Trophoblast cell (in vitro differentiated cells and primary cell): ENCODE measurements at regions not wholly inside any gene's neighbourhood (a gene's known extent, or its start where the extent isn't known, plus 50 kb on each side); places are given as distances from the start of the nearest gene placed in this dataset.

Experiments used
- DNase-seq, 2 donors: peaks; one replicate each; pipeline ENCODE4 v3.0.0-alpha.2; 2016
- H2AFZ ChIP-seq: 2 replicates; pipeline ENCODE4 v1.6.1; 2013; ENCODE audit warnings: low read length, moderate library complexity, mild to moderate bottlenecking; ENCODE audit not compliant: insufficient read depth, poor library complexity
- H2AK5ac ChIP-seq: 2 replicates; pipeline ENCODE4 v1.6.1; 2013; ENCODE audit warnings: mild to moderate bottlenecking, low read length
- H2BK120ac ChIP-seq: 2 replicates; pipeline ENCODE4 v1.6.1; 2013; ENCODE audit warnings: low read length, mild to moderate bottlenecking, moderate library complexity; ENCODE audit not compliant: insufficient read depth, poor library complexity
- H2BK12ac ChIP-seq: 2 replicates; pipeline ENCODE4 v1.6.1; 2013; ENCODE audit warnings: mild to moderate bottlenecking, low read length, moderate library complexity
- H2BK5ac ChIP-seq: 2 replicates; pipeline ENCODE4 v1.6.1; 2013; ENCODE audit warnings: low read length, low read depth, moderate library complexity, mild to moderate bottlenecking; ENCODE audit not compliant: poor library complexity
- H3K14ac ChIP-seq: 2 replicates; pipeline ENCODE4 v1.6.1; 2013; ENCODE audit warnings: mild to moderate bottlenecking, low read length
- H3K18ac ChIP-seq: 2 replicates; pipeline ENCODE4 v1.6.1; 2013; ENCODE audit warnings: mild to moderate bottlenecking, low read length
- H3K23ac ChIP-seq: 2 replicates; pipeline ENCODE4 v1.6.1; 2013; ENCODE audit warnings: low read length
- H3K27ac ChIP-seq: 2 replicates; pipeline ENCODE4 v1.5.1; 2013; ENCODE audit warnings: low read depth, mild to moderate bottlenecking, inconsistent platforms, low read length, moderate library complexity
- H3K27me3 ChIP-seq: 2 replicates; pipeline ENCODE4 v1.6.1; 2013; ENCODE audit warnings: inconsistent platforms, mild to moderate bottlenecking, low read length, moderate library complexity; ENCODE audit not compliant: insufficient read depth
- H3K36me3 ChIP-seq, 2 experiments: 1 replicate in 1 of 2; 2 replicates in 1 of 2; pipeline ENCODE4 v1.6.1; 2013; ENCODE audit warnings: low read length in 2 of 2, mild to moderate bottlenecking in 2 of 2, moderate library complexity in 1 of 2; ENCODE audit not compliant: insufficient read depth in 2 of 2, control insufficient read depth in 1 of 2
- H3K4ac ChIP-seq: 2 replicates; pipeline ENCODE4 v1.6.1; 2013; ENCODE audit warnings: low read depth, mild to moderate bottlenecking, low read length, moderate library complexity
- H3K4me1 ChIP-seq, 2 experiments: 1 replicate in 1 of 2; 2 replicates in 1 of 2; pipeline ENCODE4 v1.6.1; 2013; ENCODE audit warnings: low read length in 2 of 2, mild to moderate bottlenecking in 2 of 2, moderate library complexity in 1 of 2; ENCODE audit not compliant: insufficient read depth in 2 of 2, control insufficient read depth in 1 of 2
- H3K4me2 ChIP-seq: 2 replicates; pipeline ENCODE4 v1.6.1; 2013; ENCODE audit warnings: inconsistent platforms, mild to moderate bottlenecking, low read length, moderate library complexity
- H3K4me3 ChIP-seq: 2 replicates; pipeline ENCODE4 v1.5.1; 2013; ENCODE audit warnings: mild to moderate bottlenecking, low read depth, low read length, inconsistent platforms
- H3K79me1 ChIP-seq: one replicate; pipeline ENCODE4 v1.6.1; 2013; ENCODE audit warnings: low read length
- H3K79me2 ChIP-seq: 2 replicates; pipeline ENCODE4 v1.6.1; 2013; ENCODE audit warnings: low read length, mild to moderate bottlenecking; ENCODE audit not compliant: control insufficient read depth, insufficient read depth, poor library complexity
- H3K9ac ChIP-seq: 2 replicates; pipeline ENCODE4 v1.6.1; 2013; ENCODE audit warnings: mild to moderate bottlenecking, low read length
- H3K9me3 ChIP-seq: 2 replicates; pipeline ENCODE4 v1.6.1; 2013; ENCODE audit warnings: low read depth, mild to moderate bottlenecking, control low read depth, inconsistent platforms, low read length; ENCODE audit not compliant: insufficient read depth
- H4K12ac ChIP-seq: 2 replicates; pipeline ENCODE4 v1.6.1; 2013; ENCODE audit warnings: low read depth, mild to moderate bottlenecking, low read length, moderate library complexity
- H4K8ac ChIP-seq: 2 replicates; pipeline ENCODE4 v1.6.1; 2013; ENCODE audit warnings: low read depth, mild to moderate bottlenecking, low read length, moderate library complexity
- H4K91ac ChIP-seq: one replicate; pipeline ENCODE4 v1.6.1; 2013; ENCODE audit warnings: low read depth, mild to moderate bottlenecking, low read length, moderate library complexity
- WGBS: extraction: QIAGEN DNeasy Blood & Tissue Kit; methylation state at CpG from one replicate; pipeline ENCODE4 v1.1.7; 2013; ENCODE audit warnings: missing lambda C conversion rate; ENCODE audit not compliant: insufficient read length, insufficient coverage; ENCODE audit errors: extremely low coverage; 5-methylcytosine and 5-hydroxymethylcytosine counted together

DNA sequence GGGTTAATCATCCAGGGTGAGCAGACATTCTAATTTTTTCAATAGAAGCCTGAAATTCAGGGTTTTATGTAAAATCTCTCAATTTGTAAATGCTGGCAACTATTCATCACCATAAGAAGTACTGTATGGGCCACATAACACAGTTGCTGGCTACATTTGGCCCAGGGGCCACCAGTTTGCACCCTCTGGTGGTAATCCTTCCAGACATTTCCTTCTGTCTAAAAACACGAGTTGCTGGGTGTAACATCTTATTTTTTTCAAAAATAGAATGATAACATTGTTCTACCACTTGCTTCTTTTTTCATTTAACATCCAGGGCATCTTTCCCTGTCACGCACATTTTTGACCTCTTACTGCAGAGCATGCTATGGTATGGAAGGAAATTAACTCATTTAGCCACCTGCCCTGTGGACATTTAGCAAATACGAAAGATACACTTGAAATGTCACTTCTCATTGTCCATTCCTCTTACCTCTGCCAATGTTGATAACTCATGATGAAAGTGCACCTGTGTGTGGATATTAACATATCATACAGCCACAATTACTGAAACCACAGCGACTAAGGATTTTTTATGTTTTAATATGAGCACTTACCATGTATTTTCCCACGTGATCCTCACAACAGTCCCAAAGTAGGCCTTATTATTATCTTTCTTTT lies 117.5 kb upstream of the ARHGEF3 start:
- no peaks in the 10 kb centered on the region for H3K36me3 ChIP-seq
- no peak overlapping the region for H2BK120ac ChIP-seq
- no peak for DNase-seq
- no peak overlapping the region for H3K23ac ChIP-seq
- no peak overlapping the region for H3K27ac ChIP-seq
- H4K91ac ChIP-seq = no peak overlapping the region
- no peak overlapping the region for H3K4ac ChIP-seq
- H3K4me3 ChIP-seq = no peak overlapping the region
- H2BK5ac ChIP-seq = no peak overlapping the region
- H2BK12ac ChIP-seq = no peak overlapping the region
- no peak overlapping the region for H2AFZ ChIP-seq
- no peak overlapping the region for H3K18ac ChIP-seq
- H3K27me3 ChIP-seq = no peaks in the 10 kb centered on the region
- no peak overlapping the region for H2AK5ac ChIP-seq
- peaks cover 2% of the 10 kb centered on the region for H3K79me1 ChIP-seq
- WGBS = no CpG with 5 or more reads among the region's 5 CpGs
- H3K4me2 ChIP-seq = no peak overlapping the region
- H3K14ac ChIP-seq = no peak overlapping the region
- peaks cover 2 to 8% of the 10 kb centered on the region in 2 experiments for H3K4me1 ChIP-seq
- no peak overlapping the region for H4K12ac ChIP-seq
- no peaks in the 10 kb centered on the region for H3K79me2 ChIP-seq
- no peaks in the 10 kb centered on the region for H3K9me3 ChIP-seq
- H3K9ac ChIP-seq = no peak overlapping the region
- no peak overlapping the region for H4K8ac ChIP-seq

DNA sequence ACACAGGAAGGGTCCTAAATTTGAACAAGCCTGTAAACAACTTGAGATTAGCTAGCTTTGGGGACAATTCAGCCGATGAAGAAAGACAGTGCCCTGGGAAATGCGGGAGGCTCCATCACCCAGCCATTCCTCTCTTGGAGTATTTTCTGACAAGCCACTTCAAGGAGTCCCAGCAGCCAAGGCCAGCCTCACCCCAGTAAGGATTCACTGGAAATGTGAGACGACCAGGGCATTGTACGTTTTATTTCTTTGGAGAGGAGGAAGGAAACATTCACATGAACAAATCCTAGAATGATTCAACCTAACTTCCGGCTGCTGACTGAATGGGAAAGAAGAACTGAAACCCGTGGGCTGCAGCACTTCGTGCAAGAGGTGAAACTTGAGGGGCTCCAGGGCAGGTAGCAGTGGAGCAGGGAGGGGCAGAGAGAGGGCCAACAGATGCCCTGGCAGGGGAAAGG lies 116.4 kb upstream of the ARHGEF3 start:
- no peaks in the 10 kb centered on the region for H3K36me3 ChIP-seq
- no peak overlapping the region for H3K4ac ChIP-seq
- no peak overlapping the region for H3K18ac ChIP-seq
- H3K79me2 ChIP-seq = no peaks in the 10 kb centered on the region
- H3K4me3 ChIP-seq = no peak overlapping the region
- H3K23ac ChIP-seq = no peak overlapping the region
- DNase-seq = no peak
- no peaks in the 10 kb centered on the region for H3K79me1 ChIP-seq
- H2AK5ac ChIP-seq = no peak overlapping the region
- H3K9me3 ChIP-seq = no peaks in the 10 kb centered on the region
- H2BK120ac ChIP-seq = no peak overlapping the region
- no peak overlapping the region for H2AFZ ChIP-seq
- WGBS = no CpG with 5 or more reads among the region's 7 CpGs
- H3K4me1 ChIP-seq = peaks cover 0 to 4% of the 10 kb centered on the region in 2 experiments
- no peak overlapping the region for H3K9ac ChIP-seq
- H3K27me3 ChIP-seq = no peaks in the 10 kb centered on the region
- H2BK5ac ChIP-seq = no peak overlapping the region
- no peak overlapping the region for H4K12ac ChIP-seq
- H4K91ac ChIP-seq = no peak overlapping the region
- H4K8ac ChIP-seq = no peak overlapping the region
- no peak overlapping the region for H3K14ac ChIP-seq
- H3K27ac ChIP-seq = no peak overlapping the region
- no peak overlapping the region for H3K4me2 ChIP-seq
- no peak overlapping the region for H2BK12ac ChIP-seq

DNA sequence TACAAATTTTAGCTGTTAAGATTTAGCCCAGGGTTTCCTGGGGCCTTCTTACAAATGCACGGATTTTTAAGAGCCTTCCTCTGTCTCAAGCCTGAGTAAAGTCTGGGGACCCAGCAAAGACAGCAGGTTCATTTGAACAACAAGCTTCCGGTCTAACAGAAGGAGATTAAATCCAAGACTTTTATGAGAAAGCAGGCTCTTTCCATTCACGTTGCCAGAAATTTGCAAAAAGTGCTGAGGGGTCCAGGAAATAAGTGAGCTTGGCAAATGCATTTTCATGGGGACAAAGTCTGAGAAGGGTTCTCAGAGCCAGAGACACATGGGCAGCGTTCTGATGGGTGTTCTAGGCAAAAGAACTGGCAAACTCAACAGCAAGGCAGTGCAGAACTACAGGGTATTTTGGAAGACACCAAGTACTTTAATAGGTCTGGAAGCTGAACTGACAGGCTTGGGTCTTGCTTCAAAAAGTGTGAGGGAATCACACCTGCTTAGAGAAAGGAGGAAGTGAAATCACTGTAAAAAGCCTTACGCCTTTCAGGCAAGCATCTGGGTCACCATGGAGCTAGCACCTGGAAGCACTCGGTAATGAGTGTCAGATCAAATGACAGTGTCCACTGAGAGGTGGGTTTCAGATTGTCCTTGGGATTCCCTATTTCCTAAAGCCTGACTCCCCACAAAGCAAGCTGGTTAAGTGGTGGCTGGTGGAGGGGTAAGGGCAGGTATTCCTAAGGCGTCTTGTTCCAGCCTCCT lies 115.8 kb upstream of the ARHGEF3 start:
- H4K8ac ChIP-seq = no peak overlapping the region
- WGBS = no CpG with 5 or more reads among the region's 7 CpGs
- H2BK12ac ChIP-seq = no peak overlapping the region
- DNase-seq = no peak
- H3K4me2 ChIP-seq = no peak overlapping the region
- H4K91ac ChIP-seq = no peak overlapping the region
- no peak overlapping the region for H2AFZ ChIP-seq
- no peak overlapping the region for H4K12ac ChIP-seq
- no peaks in the 10 kb centered on the region for H3K27me3 ChIP-seq
- no peaks in the 10 kb centered on the region for H3K79me2 ChIP-seq
- H3K79me1 ChIP-seq = no peaks in the 10 kb centered on the region
- no peak overlapping the region for H3K14ac ChIP-seq
- H2BK5ac ChIP-seq = no peak overlapping the region
- H2AK5ac ChIP-seq = no peak overlapping the region
- no peaks in the 10 kb centered on the region for H3K9me3 ChIP-seq
- H3K4ac ChIP-seq = no peak overlapping the region
- H3K18ac ChIP-seq = no peak overlapping the region
- H3K9ac ChIP-seq = no peak overlapping the region
- H2BK120ac ChIP-seq = no peak overlapping the region
- H3K4me3 ChIP-seq = no peak overlapping the region
- no peak overlapping the region for H3K23ac ChIP-seq
- no peaks in the 10 kb centered on the region for H3K36me3 ChIP-seq
- H3K27ac ChIP-seq = no peak overlapping the region
- peaks cover 0 to 4% of the 10 kb centered on the region in 2 experiments for H3K4me1 ChIP-seq

DNA sequence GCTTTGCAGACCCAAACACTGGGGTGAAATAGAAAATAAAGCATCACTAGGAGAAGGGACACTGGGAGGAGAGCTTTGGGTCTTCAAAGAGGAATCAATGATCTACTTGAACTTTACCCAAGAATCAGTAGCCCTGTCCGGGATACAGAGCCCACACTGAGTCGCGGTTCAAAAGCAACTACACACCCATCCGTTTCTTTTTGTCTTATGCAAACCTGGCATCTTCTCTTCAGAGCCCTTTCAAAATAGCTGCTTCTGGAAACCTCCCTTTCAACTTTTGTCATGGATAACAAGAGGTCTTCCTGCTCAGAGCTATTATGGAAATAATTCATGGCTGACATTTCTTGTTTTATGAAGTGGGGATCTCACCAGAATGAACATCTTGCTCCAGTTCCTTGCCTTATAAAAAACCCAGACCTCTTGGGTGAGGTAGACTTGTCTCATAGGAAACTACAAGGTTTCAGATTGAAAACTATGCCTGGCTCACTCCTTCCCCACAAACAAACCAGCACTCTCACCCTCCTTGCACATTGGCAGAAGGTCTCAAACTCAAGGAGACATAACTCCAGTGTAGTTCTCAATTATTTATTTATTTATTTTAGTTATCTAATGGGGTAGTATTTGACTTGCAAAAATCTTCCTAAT lies 115.1 kb upstream of the ARHGEF3 start:
- Histone ChIP-seq H3K14ac (no peak overlapping the region), H4K91ac (no peak overlapping the region), H3K23ac (no peak overlapping the region), H3K9ac (no peak overlapping the region), H3K27ac (no peak overlapping the region), H3K4ac (no peak overlapping the region), H3K36me3 (no peaks in the 10 kb centered on the region), H2BK12ac (no peak overlapping the region), H3K79me2 (no peaks in the 10 kb centered on the region), H2BK120ac (no peak overlapping the region), H4K12ac (no peak overlapping the region), H2AFZ (no peak overlapping the region), H3K4me1 (peaks cover 0 to 4% of the 10 kb centered on the region in 2 experiments), H3K9me3 (no peaks in the 10 kb centered on the region), H3K4me3 (no peak overlapping the region), H3K79me1 (no peaks in the 10 kb centered on the region), H4K8ac (no peak overlapping the region), H3K4me2 (no peak overlapping the region), H2AK5ac (no peak overlapping the region), H2BK5ac (no peak overlapping the region), H3K18ac (no peak overlapping the region), H3K27me3 (no peaks in the 10 kb centered on the region)
- DNase-seq = no peak
- WGBS = no CpG with 5 or more reads among the region's 4 CpGs
